ENCODE measurements at regions not wholly inside any gene's neighbourhood (a gene's known extent, or its start where the extent isn't known, plus 50 kb on each side); places are given as distances from the start of the nearest gene placed in this dataset.

- TF ChIP-seq CTCF (IDR thresholded peaks at IDR 0.05) (no peak), POLR2A (IDR thresholded peaks at IDR 0.05) (no peak), POLR2AphosphoS5 (IDR thresholded peaks at IDR 0.05) (no peak)
Observed at GRCh38 chr1:80778094-80778840, 1022.5 kb upstream of the ADGRL2 start.

Measured in breast epithelium (tissue), 3 donors.